CD4-positive, alpha-beta T cell treated with Interleukin-12 subunit alpha and Interleukin-12 subunit beta, for 1 hour (primary cell): ENCODE measurements at regions not wholly inside any gene's neighbourhood (a gene's known extent, or its start where the extent isn't known, plus 50 kb on each side); places are given as distances from the start of the nearest gene placed in this dataset.
A peak's percentile ranks its signal among the peaks of the same experiment; 100 is the strongest.
"Not testable (repeated sequence)": the region's sequence is repeated elsewhere in the genome, so short reads cannot be mapped to it uniquely, and the experiment has no call there.

Experiments
- DNase-seq: peaks from one replicate; pipeline ENCODE4 v3.0.0-alpha.2; 2020

DNA sequence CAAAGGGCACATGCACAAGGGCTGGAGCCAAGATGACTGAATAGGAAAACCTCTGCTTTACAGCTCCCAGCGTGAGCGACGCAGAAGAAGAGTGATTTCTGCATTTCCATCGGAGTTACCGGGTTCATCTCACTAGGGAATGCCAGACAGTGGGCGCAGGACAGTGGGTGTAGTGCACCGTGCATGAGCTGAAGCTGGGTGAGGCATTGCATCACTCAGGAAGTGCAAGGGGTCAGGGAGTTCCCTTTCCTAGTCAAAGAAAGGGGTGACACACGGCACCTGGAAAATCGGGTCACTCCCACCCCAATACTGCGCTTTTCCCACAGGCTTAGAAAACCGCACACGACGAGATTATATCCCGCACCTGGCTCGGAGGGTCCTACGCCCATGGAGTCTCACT lies 64.5 kb upstream of the HTR1E start:
- not testable (repeated sequence) for DNase-seq

- DNase-seq, result no peak
Measured at GRCh38 chr6:86871681-86872080, 65.6 kb upstream of the HTR1E start.

GRCh38 chr6:86869500-86869899 lies 67.8 kb upstream of the HTR1E start:
- DNase-seq, result no peak

DNA sequence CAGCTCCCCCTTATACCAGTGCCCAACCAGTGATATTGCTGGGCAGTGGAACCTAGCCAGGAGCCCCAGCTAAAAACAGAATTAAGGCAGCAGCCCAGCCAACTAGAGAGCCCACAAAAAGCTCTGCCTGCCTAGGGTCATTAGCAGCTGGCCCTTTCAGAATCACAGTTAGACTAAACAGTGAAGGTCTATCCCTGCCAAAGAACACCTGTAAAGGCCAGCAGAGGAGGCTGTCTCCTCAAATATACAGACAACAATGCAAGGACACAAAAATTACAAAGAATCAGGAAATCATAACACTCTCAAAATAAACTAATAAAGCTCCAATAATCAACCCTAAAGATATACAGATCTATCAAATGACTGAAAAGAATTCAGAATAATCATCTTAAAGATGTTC lies 77.8 kb upstream of the HTR1E start:
- no peak for DNase-seq

DNA sequence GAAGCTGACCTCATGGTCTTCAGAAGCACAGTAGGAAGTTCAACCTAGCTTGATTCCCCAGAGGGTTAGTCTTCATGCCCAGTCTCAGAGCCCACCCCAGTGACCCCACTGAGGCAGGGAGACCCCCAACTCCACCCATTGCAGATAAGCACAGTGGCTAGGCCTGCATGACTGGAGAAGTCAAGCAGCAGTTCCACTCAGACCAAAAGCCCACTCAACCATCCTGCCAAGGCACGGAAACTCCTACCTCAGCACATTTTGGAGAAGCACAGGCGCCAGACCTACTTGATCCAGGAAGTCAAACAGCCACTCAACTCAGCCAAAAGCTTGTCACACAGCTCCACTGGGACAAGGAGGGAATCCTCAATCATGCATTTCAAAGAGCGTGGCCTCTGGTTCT lies 78.4 kb upstream of the HTR1E start:
- DNase-seq, result no peak

GRCh38 chr6:86857783-86858182 lies 79.5 kb upstream of the HTR1E start:
- no peak for DNase-seq

GRCh38 chr6:86856937-86857563 lies 80.3 kb upstream of the HTR1E start:
- peak; percentile 2 for DNase-seq

DNA sequence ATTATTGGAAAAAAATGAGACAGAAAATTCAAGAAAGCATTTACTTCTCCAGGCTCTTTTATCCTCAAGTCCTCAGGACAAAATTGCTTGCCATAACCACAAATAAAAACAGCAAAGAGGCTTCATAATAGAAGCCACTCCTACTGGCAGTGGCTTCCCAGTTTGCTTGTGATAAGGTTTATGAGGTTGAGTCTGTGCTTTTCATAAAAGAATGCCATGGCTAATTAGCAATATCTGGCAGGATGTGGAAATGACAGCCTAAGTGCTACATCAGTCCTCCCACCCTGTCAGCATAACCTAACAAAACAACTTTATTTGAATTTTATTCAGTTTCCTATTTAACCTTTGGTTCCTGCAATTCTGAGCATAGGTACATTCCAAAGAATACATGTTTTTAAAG lies 80.9 kb upstream of the HTR1E start:
- no peak for DNase-seq

GRCh38 chr6:86848986-86849385 lies 88.3 kb upstream of the HTR1E start:
- no peak for DNase-seq

- DNase-seq, result no peak
Measured at GRCh38 chr6:86832686-86833085, 104.6 kb upstream of the HTR1E start.

GRCh38 chr6:86825436-86825835 lies 111.9 kb upstream of the HTR1E start:
- no peak for DNase-seq

- DNase-seq, result no peak
Measured at GRCh38 chr6:86822747-86823146, 114.6 kb upstream of the HTR1E start.

DNA sequence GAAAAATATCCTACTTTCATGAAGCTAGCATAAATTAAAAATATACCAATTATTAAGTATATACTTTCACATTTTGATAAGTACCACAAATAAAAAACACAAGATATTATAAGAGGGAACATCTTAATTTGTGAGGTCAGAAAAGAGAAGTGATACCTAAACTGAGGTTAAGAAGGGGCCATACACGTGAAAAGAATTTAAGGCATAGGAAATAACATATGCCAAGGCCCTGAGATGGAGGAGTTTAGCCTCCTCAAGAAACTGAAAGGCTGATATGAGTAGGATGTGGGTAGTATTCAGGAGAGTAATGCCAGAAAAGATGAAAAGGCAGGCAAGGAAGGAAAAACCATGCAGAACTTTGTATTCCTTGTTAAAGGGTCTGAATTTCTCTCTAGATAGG lies 116.6 kb upstream of the HTR1E start:
- no peak for DNase-seq

DNA sequence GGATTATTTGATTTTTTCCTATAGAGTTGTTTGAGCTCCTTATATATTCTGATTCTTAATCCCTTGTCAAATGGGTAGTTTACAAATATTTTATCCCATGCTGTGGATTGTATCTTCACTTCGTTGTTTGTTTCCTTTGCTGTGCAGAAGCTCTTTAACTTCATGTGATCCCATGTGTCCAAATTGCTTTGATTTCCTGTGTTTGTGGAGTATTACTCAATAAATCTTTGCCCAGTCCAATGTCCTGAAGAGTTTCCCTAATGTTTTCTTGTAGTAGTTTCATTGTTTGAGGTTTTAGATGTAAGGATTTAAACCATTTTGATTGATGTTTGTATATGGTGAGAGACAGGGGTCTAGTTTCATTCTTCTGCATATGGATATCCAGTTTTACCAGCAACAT lies 143.7 kb upstream of the HTR1E start:
- DNase-seq, result no peak

DNA sequence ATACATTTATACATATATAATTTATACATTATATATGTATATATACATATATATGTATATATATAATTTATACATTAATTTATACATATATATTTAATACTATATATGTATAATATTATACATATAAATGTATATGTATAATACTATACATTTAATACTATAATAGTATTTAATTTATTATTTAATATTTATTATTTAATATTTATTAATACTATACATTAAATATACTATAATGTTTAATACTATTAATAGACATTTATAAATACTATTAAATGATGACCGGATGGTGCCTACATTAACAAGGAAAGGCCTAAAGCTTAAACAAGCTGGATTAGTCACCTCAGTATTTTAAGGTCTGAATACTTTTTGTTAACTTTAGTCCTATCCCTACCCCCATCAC lies 145.9 kb upstream of the HTR1E start:
- no peak for DNase-seq

DNA sequence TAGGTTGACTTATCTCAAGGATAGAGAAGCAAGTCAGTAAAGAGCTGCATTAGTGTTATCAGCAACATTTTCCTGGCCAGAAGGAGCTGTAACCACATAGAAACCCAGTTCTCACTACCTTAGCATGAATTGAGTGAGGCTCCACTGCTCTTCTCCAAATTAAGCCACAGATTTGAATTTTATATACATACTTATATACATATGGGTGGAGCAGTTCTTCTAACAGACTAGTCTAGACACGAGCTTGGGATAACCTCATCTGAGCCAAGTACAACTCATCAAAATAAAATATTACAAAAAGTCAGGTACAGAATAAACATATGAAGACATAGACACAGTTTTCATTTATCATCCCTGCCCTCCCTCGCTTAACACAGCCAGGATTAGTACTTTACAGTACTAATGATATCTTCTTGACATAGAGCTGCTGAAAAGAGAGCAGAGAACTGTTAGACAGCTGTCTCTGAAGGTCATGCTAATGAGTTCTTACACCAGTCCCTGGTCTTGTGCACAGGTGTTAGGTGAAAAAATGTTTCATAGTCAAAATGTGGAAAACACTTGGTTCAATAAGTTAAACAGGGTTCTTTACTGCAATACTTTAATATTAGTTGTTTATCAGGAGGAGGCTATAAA lies 147.4 kb upstream of the HTR1E start:
- DNase-seq, result no peak

DNA sequence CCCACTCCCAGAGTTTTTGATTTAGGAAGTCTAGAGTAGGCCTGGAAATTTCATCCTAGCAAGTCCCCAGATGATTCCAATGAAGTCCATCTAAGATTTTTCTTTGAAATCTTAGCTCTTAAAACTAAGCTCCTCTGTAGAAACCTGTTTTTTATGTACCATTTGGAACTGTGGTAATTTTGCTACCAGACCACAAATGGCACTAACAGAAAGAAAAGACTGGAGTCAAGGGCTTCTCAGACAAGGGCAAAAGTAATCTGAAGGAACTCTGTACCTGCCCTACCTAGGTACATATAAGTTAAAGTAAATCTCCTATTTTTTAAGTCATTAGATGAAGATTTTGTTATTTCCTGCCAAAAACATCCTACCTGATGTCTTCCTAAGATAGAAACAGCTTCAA lies 155.0 kb upstream of the HTR1E start:
- DNase-seq, result no peak

GRCh38 chr6:86780923-86781322 lies 156.4 kb upstream of the HTR1E start:
- DNase-seq, result no peak

DNA sequence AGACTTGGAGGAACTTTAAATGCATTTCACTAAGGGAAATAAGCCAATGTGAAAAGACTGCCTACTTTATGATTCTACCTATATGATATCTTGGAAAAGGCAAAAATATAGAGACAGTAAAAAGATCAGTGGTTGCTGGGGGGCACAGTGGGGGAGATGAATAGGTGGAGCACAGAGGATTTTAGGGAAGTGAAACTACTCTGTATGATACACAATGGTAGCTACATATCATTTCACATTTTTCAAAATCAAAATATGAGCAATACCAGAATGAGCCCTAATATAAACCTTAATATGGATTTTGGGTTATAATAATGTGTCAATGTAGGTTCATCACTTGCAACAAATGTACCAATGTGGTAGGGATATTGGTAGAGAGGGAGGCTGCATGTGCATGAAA lies 161.4 kb upstream of the HTR1E start:
- DNase-seq, result no peak

DNA sequence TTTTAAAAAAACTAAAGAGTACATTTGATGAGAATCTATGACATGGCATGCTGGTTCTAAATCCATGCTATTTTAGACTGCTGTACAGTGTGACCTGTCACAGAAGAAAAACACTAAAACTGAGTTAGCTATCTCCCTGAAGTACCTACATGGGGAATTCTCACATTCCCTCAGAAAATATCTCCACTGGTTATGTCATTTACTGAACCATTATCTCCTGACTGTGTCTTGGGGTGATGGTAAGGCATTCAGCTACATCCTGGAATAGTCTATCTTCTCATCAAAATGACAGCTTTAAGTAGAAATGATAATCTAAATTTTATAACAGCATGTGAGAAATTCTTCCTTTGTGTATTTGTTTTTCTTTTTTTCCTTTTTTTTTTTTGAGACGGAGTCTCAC lies 172.1 kb upstream of the HTR1E start:
- no peak for DNase-seq

- not testable (repeated sequence) for DNase-seq
Measured at GRCh38 chr6:86759953-86760352, 177.4 kb upstream of the HTR1E start.

- no peak for DNase-seq
Measured at GRCh38 chr6:86756640-86757229, 180.6 kb upstream of the HTR1E start.

GRCh38 chr6:86744048-86744447 lies 193.3 kb upstream of the HTR1E start:
- no peak for DNase-seq

DNA sequence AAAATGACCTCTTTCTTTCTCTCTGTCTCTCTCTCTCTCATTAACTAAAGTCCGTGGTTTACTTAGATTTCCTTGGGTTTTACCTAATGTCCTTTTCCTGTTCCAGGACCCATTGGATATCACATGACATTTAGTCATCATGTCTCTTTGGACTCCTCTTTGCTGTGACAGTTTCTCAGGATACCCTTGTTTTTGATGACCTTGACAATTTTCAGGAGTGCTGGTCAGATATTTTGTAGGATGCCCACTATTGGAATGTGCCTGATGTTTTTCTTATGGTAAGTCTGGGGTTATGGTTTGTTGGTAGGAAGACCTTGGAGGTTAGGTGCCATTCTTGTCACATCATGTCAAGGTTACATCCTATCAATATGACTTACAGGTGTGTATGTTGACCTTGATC lies 199.2 kb upstream of the HTR1E start:
- no peak for DNase-seq

DNA sequence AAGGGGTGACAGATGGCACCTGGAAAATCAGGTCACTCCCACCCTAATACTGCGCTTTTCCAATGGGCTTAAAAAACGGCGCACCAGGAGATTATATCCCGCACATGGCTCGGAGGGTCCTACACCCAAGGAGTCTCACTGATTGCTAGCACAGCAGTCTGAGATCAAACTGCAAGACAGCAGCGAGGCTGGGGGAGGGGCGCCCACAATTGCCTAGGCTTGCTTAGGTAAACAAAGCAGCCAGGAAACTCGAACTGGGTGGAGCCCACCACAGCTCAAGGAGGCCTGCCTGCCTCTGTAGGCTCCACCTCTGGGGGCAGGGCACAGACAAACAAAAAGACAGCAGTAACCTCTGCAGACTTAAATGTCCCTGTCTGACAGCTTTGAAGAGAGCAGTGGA lies 205.7 kb upstream of the HTR1E start:
- not testable (repeated sequence) for DNase-seq
